ENCODE measurements at regions not wholly inside any gene's neighbourhood (a gene's known extent, or its start where the extent isn't known, plus 50 kb on each side); places are given as distances from the start of the nearest gene placed in this dataset.

DNA sequence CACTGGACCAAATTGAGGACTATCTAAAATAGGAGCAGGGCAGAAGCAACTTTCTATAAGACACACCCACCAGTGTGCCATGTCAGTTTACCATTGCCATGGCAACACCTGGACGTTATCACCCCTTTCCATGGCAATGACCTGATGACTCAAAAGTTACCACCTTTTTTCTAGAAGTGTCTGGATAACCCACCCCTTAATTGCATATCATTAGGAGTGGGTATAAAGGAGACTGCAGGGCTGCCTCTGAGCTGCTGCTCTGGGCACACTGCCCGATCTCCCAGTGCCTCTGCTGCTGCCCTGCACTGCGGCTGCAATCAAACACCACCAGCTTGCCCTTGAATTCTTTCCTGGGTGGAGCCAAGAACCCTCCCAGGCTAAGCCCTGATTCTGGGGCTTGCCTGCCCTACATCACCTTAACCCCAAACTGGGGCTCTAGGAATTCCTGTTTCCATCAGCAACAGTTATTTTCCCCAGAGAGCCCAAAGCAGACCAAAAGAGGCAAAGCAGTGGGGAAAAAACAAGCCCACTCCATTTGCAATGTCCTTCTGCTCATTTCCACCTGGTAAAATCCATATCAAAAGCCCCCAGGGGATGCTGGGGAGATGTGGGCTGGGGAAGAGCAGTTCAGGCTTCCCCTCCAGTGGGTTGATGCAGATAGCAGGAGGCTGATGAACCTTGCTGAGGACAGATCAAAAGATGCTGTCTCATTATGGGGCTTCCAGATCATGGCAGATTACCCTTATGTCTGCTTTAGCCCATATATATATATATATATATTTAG, 129.5 kb upstream of the NCOR2 start:
- ChIA-PET RAD21 (ENCODE audit: unreplicated experiment) (no interaction called here), SMC1A (ENCODE audit: uncharacterized antibody, unreplicated experiment) (interaction anchor here (1.0 to 1.3 kb wide), 4 partner anchors 12 to 22 kb away, joined by 3 read pairs; no protein-coding TSS in a partner anchor), POLR2A (no interaction called here), CTCF (no interaction called here)
- no TSS peak for BruUV-seq (replicated peaks)
- DNase-seq (ENCODE audit: low read depth, low spot score) (no peak), ATAC-seq (peak; percentile 29), FAIRE-seq (no peak)
- in situ Hi-C loops (cut with MboI) (no loop called here), intact Hi-C loops (cut with micrococcal nuclease; ENCODE audit: unreplicated experiment) (no loop called here)
- Histone ChIP-seq H3K27me3 (replicated peaks in 1 of 2; ENCODE audit: control insufficient read depth in 2 of 2, insufficient read depth in 2 of 2, low read length in 1 of 2) (peaks cover 0 to 2% of the 10 kb centered on the region in 2 experiments; a peak in 2 of 4 replicates), H3K9me3 (replicated peaks; ENCODE audit: control insufficient read depth, insufficient read depth, low read length) (peaks cover 6% of the 10 kb centered on the region; the same call in 2 of the 3 replicates), H2AFZ (ENCODE audit: control insufficient read depth, low read depth, low read length) (no peak overlapping the region), H3K4me3 (no peak overlapping the region), H3K4me1 (ENCODE audit: control insufficient read depth, insufficient read depth, low read length) (peaks cover 4% of the 10 kb centered on the region; the same call in 1 of the 2 replicates), H3K27ac (ENCODE audit: control insufficient read depth, insufficient read depth) (no peak overlapping the region), H3K36me3 (ENCODE audit: control insufficient read depth in 2 of 2, insufficient read depth in 2 of 2, low read length in 1 of 2) (no peaks in the 10 kb centered on the region), H4K20me1 (ENCODE audit: control insufficient read depth, insufficient read depth) (no peaks in the 10 kb centered on the region), H3K4me2 (ENCODE audit: control insufficient read depth, insufficient read depth) (no peak overlapping the region), H3K79me2 (ENCODE audit: control insufficient read depth, insufficient read depth, low read length) (no peaks in the 10 kb centered on the region), H3K9ac (ENCODE audit: control insufficient read depth, insufficient read depth, low read length) (no peak overlapping the region)
- no peak for TF ChIP-seq ZZZ3 (IDR thresholded peaks at IDR 0.05; ENCODE audit: control insufficient read depth, insufficient read length, low read depth)
- TF ChIP-seq, protein P1, sequence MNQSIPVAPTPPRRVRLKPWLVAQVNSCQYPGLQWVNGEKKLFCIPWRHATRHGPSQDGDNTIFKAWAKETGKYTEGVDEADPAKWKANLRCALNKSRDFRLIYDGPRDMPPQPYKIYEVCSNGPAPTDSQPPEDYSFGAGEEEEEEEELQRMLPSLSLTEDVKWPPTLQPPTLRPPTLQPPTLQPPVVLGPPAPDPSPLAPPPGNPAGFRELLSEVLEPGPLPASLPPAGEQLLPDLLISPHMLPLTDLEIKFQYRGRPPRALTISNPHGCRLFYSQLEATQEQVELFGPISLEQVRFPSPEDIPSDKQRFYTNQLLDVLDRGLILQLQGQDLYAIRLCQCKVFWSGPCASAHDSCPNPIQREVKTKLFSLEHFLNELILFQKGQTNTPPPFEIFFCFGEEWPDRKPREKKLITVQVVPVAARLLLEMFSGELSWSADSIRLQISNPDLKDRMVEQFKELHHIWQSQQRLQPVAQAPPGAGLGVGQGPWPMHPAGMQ (IDR thresholded peaks at IDR 0.05; ENCODE audit: borderline replicate concordance), result no peak
- no peak for TF ChIP-seq NFYB (IDR thresholded peaks at IDR 0.05; ENCODE audit: insufficient read depth, low read depth, low read length)
- TF ChIP-seq KDM1A (IDR thresholded peaks at IDR 0.05; ENCODE audit: borderline replicate concordance), result no peak
- no peak for TF ChIP-seq ZNF622 (IDR thresholded peaks at IDR 0.05)
- TF ChIP-seq, protein P2, sequence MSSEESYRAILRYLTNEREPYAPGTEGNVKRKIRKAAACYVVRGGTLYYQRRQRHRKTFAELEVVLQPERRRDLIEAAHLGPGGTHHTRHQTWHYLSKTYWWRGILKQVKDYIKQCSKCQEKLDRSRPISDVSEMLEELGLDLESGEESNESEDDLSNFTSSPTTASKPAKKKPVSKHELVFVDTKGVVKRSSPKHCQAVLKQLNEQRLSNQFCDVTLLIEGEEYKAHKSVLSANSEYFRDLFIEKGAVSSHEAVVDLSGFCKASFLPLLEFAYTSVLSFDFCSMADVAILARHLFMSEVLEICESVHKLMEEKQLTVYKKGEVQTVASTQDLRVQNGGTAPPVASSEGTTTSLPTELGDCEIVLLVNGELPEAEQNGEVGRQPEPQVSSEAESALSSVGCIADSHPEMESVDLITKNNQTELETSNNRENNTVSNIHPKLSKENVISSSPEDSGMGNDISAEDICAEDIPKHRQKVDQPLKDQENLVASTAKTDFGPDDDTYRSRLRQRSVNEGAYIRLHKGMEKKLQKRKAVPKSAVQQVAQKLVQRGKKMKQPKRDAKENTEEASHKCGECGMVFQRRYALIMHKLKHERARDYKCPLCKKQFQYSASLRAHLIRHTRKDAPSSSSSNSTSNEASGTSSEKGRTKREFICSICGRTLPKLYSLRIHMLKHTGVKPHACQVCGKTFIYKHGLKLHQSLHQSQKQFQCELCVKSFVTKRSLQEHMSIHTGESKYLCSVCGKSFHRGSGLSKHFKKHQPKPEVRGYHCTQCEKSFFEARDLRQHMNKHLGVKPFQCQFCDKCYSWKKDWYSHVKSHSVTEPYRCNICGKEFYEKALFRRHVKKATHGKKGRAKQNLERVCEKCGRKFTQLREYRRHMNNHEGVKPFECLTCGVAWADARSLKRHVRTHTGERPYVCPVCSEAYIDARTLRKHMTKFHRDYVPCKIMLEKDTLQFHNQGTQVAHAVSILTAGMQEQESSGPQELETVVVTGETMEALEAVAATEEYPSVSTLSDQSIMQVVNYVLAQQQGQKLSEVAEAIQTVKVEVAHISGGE (CRISPR knock-in tag; IDR thresholded peaks at IDR 0.05), result no peak
- no peak for TF ChIP-seq TCF7 (IDR thresholded peaks at IDR 0.05; ENCODE audit: borderline replicate concordance)
- TF ChIP-seq EP300 (IDR thresholded peaks at IDR 0.05; ENCODE audit: borderline replicate concordance in 1 of 2, control insufficient read depth in 1 of 2, low read depth in 2 of 2, low read length in 2 of 2), result no peak
- no peak for TF ChIP-seq ASH2L (IDR thresholded peaks at IDR 0.05; ENCODE audit: borderline replicate concordance, low read depth)
- no peak for TF ChIP-seq RFX5 (IDR thresholded peaks at IDR 0.05; ENCODE audit: low read depth, low read length)
- TF ChIP-seq STAT1 (conservative IDR thresholded peaks at IDR 0.05), result no peak
- no peak for TF ChIP-seq MXI1 (IDR thresholded peaks at IDR 0.05; ENCODE audit: low read depth, low read length)
- no peak for TF ChIP-seq TCF12 (IDR thresholded peaks at IDR 0.05; ENCODE audit: low read depth, low read length)
- TF ChIP-seq E2F4 (IDR thresholded peaks at IDR 0.05; ENCODE audit: low read depth, low read length), result no peak
- TF ChIP-seq ZNF274 (IDR thresholded peaks at IDR 0.05; ENCODE audit: insufficient read depth, insufficient read length), result no peak
- 44% methylated on average over 3 of the region's 3 CpGs for WGBS (ENCODE audit: insufficient coverage, insufficient replicate concordance, low lambda C conversion rate, missing lambda C conversion rate)
